DND-41 (cell line): ENCODE measurements at regions not wholly inside any gene's neighbourhood (a gene's known extent, or its start where the extent isn't known, plus 50 kb on each side); places are given as distances from the start of the nearest gene placed in this dataset.

Source experiments
- EZH2 ChIP-seq: IDR thresholded peaks from 3 replicates; pipeline ENCODE4 v1.6.1; 2012; ENCODE audit warnings: borderline replicate concordance, low read depth, mild to moderate bottlenecking, moderate library complexity, low read length, inconsistent platforms; ENCODE audit not compliant: severe bottlenecking
- TF ChIP-seq, protein P1 (sequence below): IDR thresholded peaks from 2 replicates; pipeline ENCODE4 v1.5.1; 2012; ENCODE audit warnings: borderline replicate concordance, low read length, moderate library complexity, mild to moderate bottlenecking; ENCODE audit not compliant: poor library complexity, severe bottlenecking; ENCODE audit errors: extremely low read depth

DNA sequence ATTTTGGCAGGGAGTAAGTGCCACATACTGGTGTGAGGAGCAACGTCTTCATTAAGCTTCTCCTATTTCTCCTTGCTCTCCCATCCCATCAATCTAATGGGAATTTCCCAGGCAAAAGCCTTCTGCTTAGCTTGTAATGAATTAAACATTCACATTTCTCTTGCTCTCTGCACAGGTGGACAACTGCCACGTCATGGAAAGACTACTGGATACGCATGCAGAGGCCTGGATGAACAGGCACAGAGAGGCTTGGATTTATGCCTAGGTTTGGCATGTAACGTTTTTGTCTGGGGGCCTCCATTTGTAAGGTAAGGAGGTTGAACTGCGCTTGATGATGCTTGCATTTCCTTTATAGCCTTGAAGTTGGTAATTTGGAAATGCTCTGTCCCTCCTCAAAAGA is 374.8 kb downstream of the KLF12 start:
- TF ChIP-seq, protein P1, sequence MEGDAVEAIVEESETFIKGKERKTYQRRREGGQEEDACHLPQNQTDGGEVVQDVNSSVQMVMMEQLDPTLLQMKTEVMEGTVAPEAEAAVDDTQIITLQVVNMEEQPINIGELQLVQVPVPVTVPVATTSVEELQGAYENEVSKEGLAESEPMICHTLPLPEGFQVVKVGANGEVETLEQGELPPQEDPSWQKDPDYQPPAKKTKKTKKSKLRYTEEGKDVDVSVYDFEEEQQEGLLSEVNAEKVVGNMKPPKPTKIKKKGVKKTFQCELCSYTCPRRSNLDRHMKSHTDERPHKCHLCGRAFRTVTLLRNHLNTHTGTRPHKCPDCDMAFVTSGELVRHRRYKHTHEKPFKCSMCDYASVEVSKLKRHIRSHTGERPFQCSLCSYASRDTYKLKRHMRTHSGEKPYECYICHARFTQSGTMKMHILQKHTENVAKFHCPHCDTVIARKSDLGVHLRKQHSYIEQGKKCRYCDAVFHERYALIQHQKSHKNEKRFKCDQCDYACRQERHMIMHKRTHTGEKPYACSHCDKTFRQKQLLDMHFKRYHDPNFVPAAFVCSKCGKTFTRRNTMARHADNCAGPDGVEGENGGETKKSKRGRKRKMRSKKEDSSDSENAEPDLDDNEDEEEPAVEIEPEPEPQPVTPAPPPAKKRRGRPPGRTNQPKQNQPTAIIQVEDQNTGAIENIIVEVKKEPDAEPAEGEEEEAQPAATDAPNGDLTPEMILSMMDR = no peak
- TF ChIP-seq EZH2 = no peak
